ENCODE measurements at regions not wholly inside any gene's neighbourhood (a gene's known extent, or its start where the extent isn't known, plus 50 kb on each side); places are given as distances from the start of the nearest gene placed in this dataset.

DNA sequence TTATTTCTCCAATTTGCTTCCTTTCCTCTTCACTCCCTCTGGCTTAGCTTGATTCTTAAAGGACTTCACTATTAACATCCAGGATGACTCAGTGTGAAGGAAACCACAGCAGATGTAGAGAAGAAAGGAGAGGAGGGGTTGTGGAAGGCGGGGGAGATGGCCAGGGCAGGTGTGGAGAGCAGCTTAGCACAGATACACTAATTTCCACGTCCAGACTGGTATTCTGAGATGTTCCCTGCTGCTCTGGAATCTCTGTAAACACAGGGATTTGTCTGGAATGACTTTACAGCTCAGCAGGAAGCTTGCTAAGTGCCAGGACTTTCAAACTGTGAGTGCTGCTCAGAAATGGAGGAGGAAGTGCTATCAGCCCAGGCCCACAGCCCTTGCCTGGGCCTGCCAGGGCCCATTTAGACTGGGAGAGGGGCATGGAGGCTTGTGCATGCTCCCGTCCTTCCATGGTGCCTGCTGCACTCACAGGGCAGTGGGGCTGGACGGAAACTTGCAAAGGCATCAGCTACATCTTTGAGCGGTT lies 202.5 kb upstream of the DDHD1 start:
- BruUV-seq (replicated peaks), result no TSS peak
- Histone ChIP-seq H3K36me3 (ENCODE audit: control insufficient read depth, insufficient read depth, low read length) (no peaks in the 10 kb centered on the region), H3K9me3 (replicated peaks; ENCODE audit: control insufficient read depth, insufficient read depth, low read depth, low read length) (no peaks in the 10 kb centered on the region), H2AFZ (ENCODE audit: low read depth, low read length) (no peak overlapping the region), H4K20me1 (replicated peaks; ENCODE audit: control insufficient read depth, insufficient read depth, low read length) (no peaks in the 10 kb centered on the region), H3K4me1 (replicated peaks in 1 of 2; ENCODE audit: control insufficient read depth in 2 of 2, insufficient read depth in 2 of 2, low read length in 2 of 2) (no peaks in the 10 kb centered on the region), H3K9me1 (ENCODE audit: control insufficient read depth, insufficient read depth, low read length) (no peaks in the 10 kb centered on the region), H3K4me2 (ENCODE audit: insufficient read depth, low read length) (no peak overlapping the region), H3K4me3 (no peak overlapping the region), H3K9ac (ENCODE audit: insufficient read depth in 1 of 2, low read depth in 2 of 2, low read length in 2 of 2) (no peak overlapping the region), H3K27me3 (ENCODE audit: control insufficient read depth in 2 of 2, insufficient read depth in 2 of 2, low read length in 2 of 2) (no peaks in the 10 kb centered on the region), H3K27ac (ENCODE audit: extremely low read depth, low read depth, low read length) (no peak overlapping the region), H3K79me2 (ENCODE audit: control insufficient read depth, insufficient read depth, low read length) (no peaks in the 10 kb centered on the region)
- FAIRE-seq (no peak), ATAC-seq (no peak), DNase-seq (ENCODE audit: extremely low read depth in 1 of 4, low spot score in 3 of 4) (no peak)
- CTCF ChIA-PET (ENCODE audit: low intra/inter-chr PET ratio), result no interaction called here
- POLR2A ChIA-PET, result no interaction called here
- intact Hi-C loops (cut with micrococcal nuclease), result no loop called here
- in situ Hi-C loops (cut with MboI), result no loop called here
- TF ChIP-seq DMBX1 (CRISPR knock-in tag; IDR thresholded peaks at IDR 0.05; ENCODE audit: borderline replicate concordance) (no peak), ZFP30 (CRISPR knock-in tag; IDR thresholded peaks at IDR 0.05; ENCODE audit: borderline replicate concordance) (no peak), BRF1 (IDR thresholded peaks at IDR 0.05; ENCODE audit: borderline replicate concordance, extremely low read depth, insufficient read length) (no peak), ZBTB7A (IDR thresholded peaks at IDR 0.05; ENCODE audit: borderline replicate concordance, control insufficient read depth, low read depth, low read length) (no peak), ETV6 (IDR thresholded peaks at IDR 0.05; ENCODE audit: borderline replicate concordance in 1 of 2, low read depth in 2 of 2, low read length in 1 of 2) (no peak), ETV6 (CRISPR knock-in tag; IDR thresholded peaks at IDR 0.05; ENCODE audit: borderline replicate concordance) (no peak), CHD4 (IDR thresholded peaks at IDR 0.05; ENCODE audit: insufficient read depth, insufficient replicate concordance, low read depth, low read length, poor library complexity, severe bottlenecking) (no peak), PTBP1 (IDR thresholded peaks at IDR 0.05; ENCODE audit: low read depth, low read length) (no peak), CAMTA2 (CRISPR knock-in tag; conservative IDR thresholded peaks at IDR 0.05) (no peak)
- TF ChIP-seq, protein P1, sequence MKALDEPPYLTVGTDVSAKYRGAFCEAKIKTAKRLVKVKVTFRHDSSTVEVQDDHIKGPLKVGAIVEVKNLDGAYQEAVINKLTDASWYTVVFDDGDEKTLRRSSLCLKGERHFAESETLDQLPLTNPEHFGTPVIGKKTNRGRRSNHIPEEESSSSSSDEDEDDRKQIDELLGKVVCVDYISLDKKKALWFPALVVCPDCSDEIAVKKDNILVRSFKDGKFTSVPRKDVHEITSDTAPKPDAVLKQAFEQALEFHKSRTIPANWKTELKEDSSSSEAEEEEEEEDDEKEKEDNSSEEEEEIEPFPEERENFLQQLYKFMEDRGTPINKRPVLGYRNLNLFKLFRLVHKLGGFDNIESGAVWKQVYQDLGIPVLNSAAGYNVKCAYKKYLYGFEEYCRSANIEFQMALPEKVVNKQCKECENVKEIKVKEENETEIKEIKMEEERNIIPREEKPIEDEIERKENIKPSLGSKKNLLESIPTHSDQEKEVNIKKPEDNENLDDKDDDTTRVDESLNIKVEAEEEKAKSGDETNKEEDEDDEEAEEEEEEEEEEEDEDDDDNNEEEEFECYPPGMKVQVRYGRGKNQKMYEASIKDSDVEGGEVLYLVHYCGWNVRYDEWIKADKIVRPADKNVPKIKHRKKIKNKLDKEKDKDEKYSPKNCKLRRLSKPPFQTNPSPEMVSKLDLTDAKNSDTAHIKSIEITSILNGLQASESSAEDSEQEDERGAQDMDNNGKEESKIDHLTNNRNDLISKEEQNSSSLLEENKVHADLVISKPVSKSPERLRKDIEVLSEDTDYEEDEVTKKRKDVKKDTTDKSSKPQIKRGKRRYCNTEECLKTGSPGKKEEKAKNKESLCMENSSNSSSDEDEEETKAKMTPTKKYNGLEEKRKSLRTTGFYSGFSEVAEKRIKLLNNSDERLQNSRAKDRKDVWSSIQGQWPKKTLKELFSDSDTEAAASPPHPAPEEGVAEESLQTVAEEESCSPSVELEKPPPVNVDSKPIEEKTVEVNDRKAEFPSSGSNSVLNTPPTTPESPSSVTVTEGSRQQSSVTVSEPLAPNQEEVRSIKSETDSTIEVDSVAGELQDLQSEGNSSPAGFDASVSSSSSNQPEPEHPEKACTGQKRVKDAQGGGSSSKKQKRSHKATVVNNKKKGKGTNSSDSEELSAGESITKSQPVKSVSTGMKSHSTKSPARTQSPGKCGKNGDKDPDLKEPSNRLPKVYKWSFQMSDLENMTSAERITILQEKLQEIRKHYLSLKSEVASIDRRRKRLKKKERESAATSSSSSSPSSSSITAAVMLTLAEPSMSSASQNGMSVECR (CRISPR knock-in tag; IDR thresholded peaks at IDR 0.05), result no peak
- WGBS (ENCODE audit: insufficient coverage, low coverage, missing lambda C conversion rate), result 0% methylated on average over 4 of the region's 5 CpGs
